A673 (cell line): ENCODE measurements at regions not wholly inside any gene's neighbourhood (a gene's known extent, or its start where the extent isn't known, plus 50 kb on each side); places are given as distances from the start of the nearest gene placed in this dataset.

Experiments used
- EZH2 ChIP-seq: fragments of 200-600 bp; sonication (generic); IDR thresholded peaks from 2 replicates; pipeline ENCODE4 v1.6.1; 2017; ENCODE audit warnings: borderline replicate concordance, low read depth, mild to moderate bottlenecking, mixed read lengths, antibody characterized with exemption, low read length; ENCODE audit not compliant: poor library complexity, severe bottlenecking
- TF ChIP-seq, protein P1 (sequence below): fragments of 300-800, 200-600 bp; sonication (generic); conservative IDR thresholded peaks from 2 replicates; pipeline ENCODE4 v1.5.1; 2017; ENCODE audit warnings: low read depth, mild to moderate bottlenecking, antibody characterized with exemption, low read length, moderate library complexity, mixed read lengths

DNA sequence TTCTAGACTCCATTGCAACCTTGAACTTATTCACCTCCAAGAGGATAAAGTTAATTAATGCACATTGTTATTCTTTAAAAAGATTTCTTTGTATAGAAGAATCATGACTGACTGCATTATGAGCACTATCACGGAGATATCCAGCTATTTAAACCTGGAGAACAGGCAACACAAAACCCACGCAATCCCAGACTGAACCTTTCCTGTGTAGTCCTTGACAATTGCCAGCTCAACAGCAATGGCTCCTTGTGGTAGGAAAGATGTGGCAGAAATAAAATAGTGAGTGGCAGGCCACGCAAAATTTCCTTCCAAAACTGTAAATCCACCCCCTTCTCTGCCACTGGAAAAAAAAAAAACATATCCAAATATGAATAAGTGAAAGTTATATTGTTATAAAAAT, 573.7 kb downstream of the EPHB1 start:
- TF ChIP-seq, protein P1, sequence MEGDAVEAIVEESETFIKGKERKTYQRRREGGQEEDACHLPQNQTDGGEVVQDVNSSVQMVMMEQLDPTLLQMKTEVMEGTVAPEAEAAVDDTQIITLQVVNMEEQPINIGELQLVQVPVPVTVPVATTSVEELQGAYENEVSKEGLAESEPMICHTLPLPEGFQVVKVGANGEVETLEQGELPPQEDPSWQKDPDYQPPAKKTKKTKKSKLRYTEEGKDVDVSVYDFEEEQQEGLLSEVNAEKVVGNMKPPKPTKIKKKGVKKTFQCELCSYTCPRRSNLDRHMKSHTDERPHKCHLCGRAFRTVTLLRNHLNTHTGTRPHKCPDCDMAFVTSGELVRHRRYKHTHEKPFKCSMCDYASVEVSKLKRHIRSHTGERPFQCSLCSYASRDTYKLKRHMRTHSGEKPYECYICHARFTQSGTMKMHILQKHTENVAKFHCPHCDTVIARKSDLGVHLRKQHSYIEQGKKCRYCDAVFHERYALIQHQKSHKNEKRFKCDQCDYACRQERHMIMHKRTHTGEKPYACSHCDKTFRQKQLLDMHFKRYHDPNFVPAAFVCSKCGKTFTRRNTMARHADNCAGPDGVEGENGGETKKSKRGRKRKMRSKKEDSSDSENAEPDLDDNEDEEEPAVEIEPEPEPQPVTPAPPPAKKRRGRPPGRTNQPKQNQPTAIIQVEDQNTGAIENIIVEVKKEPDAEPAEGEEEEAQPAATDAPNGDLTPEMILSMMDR: no peak
- TF ChIP-seq EZH2: no peak
